NCI-H82 (cell line): ENCODE measurements at regions not wholly inside any gene's neighbourhood (a gene's known extent, or its start where the extent isn't known, plus 50 kb on each side); places are given as distances from the start of the nearest gene placed in this dataset.

Source experiments
- DNase-seq: peaks from one replicate; lab custom pipeline; 2025; lab: John Stamatoyannopoulos, UW

- peak; percentile 4 for DNase-seq
Observed at GRCh38 chr18:65411061-65411460, 339.8 kb upstream of the CDH7 start.

- DNase-seq, result no peak
Observed at GRCh38 chr18:65409261-65409660, 341.6 kb upstream of the CDH7 start.

GRCh38 chr18:65403534-65403933 is 347.3 kb upstream of the CDH7 start:
- no peak for DNase-seq

- DNase-seq, result no peak
Observed at GRCh38 chr18:65399091-65399490, 351.7 kb upstream of the CDH7 start.

GRCh38 chr18:65398347-65399075 is 352.3 kb upstream of the CDH7 start:
- no peak for DNase-seq

GRCh38 chr18:65380986-65381385 is 369.8 kb upstream of the CDH7 start:
- DNase-seq, result no peak

- DNase-seq, result no peak
Observed at GRCh38 chr18:65380571-65380970, 370.2 kb upstream of the CDH7 start.

- no peak for DNase-seq
Observed at GRCh38 chr18:65372904-65373303, 377.9 kb upstream of the CDH7 start.

GRCh38 chr18:65365245-65365980 is 385.4 kb upstream of the CDH7 start:
- no peak for DNase-seq

- DNase-seq, result no peak
Observed at GRCh38 chr18:65363911-65364632, 386.7 kb upstream of the CDH7 start.

- DNase-seq, result no peak
Observed at GRCh38 chr18:65363011-65363410, 387.8 kb upstream of the CDH7 start.

- DNase-seq, result no peak
Observed at GRCh38 chr18:65359479-65359878, 391.3 kb upstream of the CDH7 start.

- no peak for DNase-seq
Observed at GRCh38 chr18:65358306-65358705, 392.5 kb upstream of the CDH7 start.

- DNase-seq, result peak; percentile 13
Observed at GRCh38 chr18:65352186-65352585, 398.6 kb upstream of the CDH7 start.

- no peak for DNase-seq
Observed at GRCh38 chr18:65349635-65350034, 401.2 kb upstream of the CDH7 start.

GRCh38 chr18:65347446-65347845 is 403.4 kb upstream of the CDH7 start:
- DNase-seq, result no peak

GRCh38 chr18:65346086-65346485 is 404.7 kb upstream of the CDH7 start:
- no peak for DNase-seq

GRCh38 chr18:65343571-65343970 is 407.2 kb upstream of the CDH7 start:
- no peak for DNase-seq

GRCh38 chr18:65336411-65336810 is 414.4 kb upstream of the CDH7 start:
- no peak for DNase-seq

- no peak for DNase-seq
Observed at GRCh38 chr18:65329010-65329409, 421.8 kb upstream of the CDH7 start.

GRCh38 chr18:65326805-65327204 is 424.0 kb upstream of the CDH7 start:
- DNase-seq, result no peak

- no peak for DNase-seq
Observed at GRCh38 chr18:65322895-65323294, 427.9 kb upstream of the CDH7 start.

- no peak for DNase-seq
Observed at GRCh38 chr18:65298422-65298821, 452.4 kb upstream of the CDH7 start.
